HepG2 (cell line): ENCODE measurements at regions not wholly inside any gene's neighbourhood (a gene's known extent, or its start where the extent isn't known, plus 50 kb on each side); places are given as distances from the start of the nearest gene placed in this dataset.

Source experiments
- ATAC-seq: fragments of 200-7000 bp; cut with Tn5 transposase; 3 replicates; pipeline ENCODE4 v1.9.1; 2020; ENCODE audit warnings: mild to moderate bottlenecking, moderate library complexity
- BruUV-seq: library from RNA; stranded (reverse); fragments of 400-500 nt; replicated peaks from 2 replicates; lab custom pipeline; 2021; lab: Mats Ljungman, UMichigan
- CTCF ChIA-PET: fragments of 300-600 bp; formaldehyde crosslinking; extraction: SDS; loops from one replicate; lab custom pipeline; 2021; ENCODE audit warnings: low total read pairs, inconsistent platforms, low intra/inter-chr PET ratio; lab: Yijun Ruan, JAX
- POLR2A ChIA-PET: fragments of 350-600 bp; sonication (Branson Sonifier 250); formaldehyde crosslinking; loops from one replicate; lab custom pipeline; 2020; ENCODE audit warnings: antibody characterized with exemption, inconsistent platforms; lab: Yijun Ruan, JAX
- DNase-seq: peaks from one replicate; pipeline ENCODE4 v3.0.0-alpha.2; 2015; ENCODE audit warnings: low spot score
- FAIRE-seq: peaks from 3 replicates; lab custom pipeline; 2011; peaks lifted over from hg19 to GRCh38; lab: Jason Lieb, UNC
- H2AFZ ChIP-seq: one replicate; pipeline ENCODE4 v1.6.1; 2011; ENCODE audit warnings: low read length, inconsistent platforms
- H3K27ac ChIP-seq: fragments of 300-600 bp; 3 replicates; pipeline ENCODE4 v1.8.0; 2011; ENCODE audit warnings: mixed run types, mild to moderate bottlenecking, mixed read lengths, low read length, inconsistent platforms; ENCODE audit not compliant: insufficient read depth; ENCODE audit errors: extremely low read length
- H3K27me3 ChIP-seq, 2 experiments: fragments of 200-600 bp in 1 of 2; 2 replicates in 1 of 2; 3 replicates in 1 of 2; pipeline versions ENCODE4 v1.6.0 to v1.8.0; 2011; ENCODE audit warnings: low read length in 2 of 2, mild to moderate bottlenecking in 2 of 2, moderate library complexity in 2 of 2, inconsistent platforms in 1 of 2; ENCODE audit not compliant: insufficient read depth in 2 of 2, control insufficient read depth in 1 of 2
- H3K36me3 ChIP-seq, 2 experiments: fragments of 200-600 bp in 1 of 2; replicated peaks in 1 of 2; 2 replicates in 1 of 2; 3 replicates in 1 of 2; pipeline versions ENCODE4 v1.5.1 to v1.8.0; 2011; ENCODE audit warnings: low read length in 2 of 2, inconsistent platforms in 1 of 2; ENCODE audit not compliant: insufficient read depth in 2 of 2, control insufficient read depth in 1 of 2
- H3K4me1 ChIP-seq: 2 replicates; pipeline ENCODE4 v1.5.1; 2012; ENCODE audit warnings: low read length, inconsistent platforms; ENCODE audit not compliant: insufficient read depth
- H3K4me2 ChIP-seq: 2 replicates; pipeline ENCODE4 v1.6.0; 2011; ENCODE audit warnings: low read depth, low read length, inconsistent platforms
- H3K4me3 ChIP-seq, 3 experiments: fragments of 200-600 bp in 1 of 3; sonication (generic), shearing (Covaris generic) in 1 of 3; replicated peaks in 1 of 3; 2 replicates each; pipeline ENCODE4 v1.5.1; 2011 to 2016; ENCODE audit warnings: low read length in 3 of 3, inconsistent platforms in 2 of 3, low read depth in 2 of 3, mild to moderate bottlenecking in 2 of 3, control low read depth in 1 of 3, mixed read lengths in 1 of 3; ENCODE audit not compliant: insufficient read depth in 1 of 3
- H3K79me2 ChIP-seq: one replicate; pipeline ENCODE4 v1.6.1; 2011; ENCODE audit warnings: low read length, inconsistent platforms; ENCODE audit not compliant: insufficient read depth
- H3K9ac ChIP-seq: 2 replicates; pipeline ENCODE4 v1.6.0; 2011; ENCODE audit warnings: mild to moderate bottlenecking, low read depth, low read length, inconsistent platforms; ENCODE audit not compliant: insufficient read depth
- H3K9me3 ChIP-seq: 2 replicates; pipeline ENCODE4 v1.5.1; 2012; ENCODE audit warnings: mild to moderate bottlenecking, low read length
- H4K20me1 ChIP-seq: 2 replicates; pipeline ENCODE4 v1.6.0; 2011; ENCODE audit warnings: inconsistent platforms, mild to moderate bottlenecking, low read length, moderate library complexity; ENCODE audit not compliant: insufficient read depth
- ZNF331 ChIP-seq: sonication (generic); formaldehyde crosslinking; IDR thresholded peaks from 2 replicates; pipeline ENCODE4 v1.4.0; 2020; ENCODE audit warnings: missing genetic modification reagents
- WGBS: methylation state at CpG from one replicate; pipeline ENCODE4 v1.1.6; 2017; ENCODE audit warnings: low lambda C conversion rate; 5-methylcytosine and 5-hydroxymethylcytosine counted together
- in situ Hi-C: cut with HindIII; loops from 2 replicates; pipeline ENCODE4 v1.10.0; 2017; ENCODE audit warnings: low pct_unique_long_range_greater_than_20kb; ENCODE audit not compliant: extremely low pct_ligation_motif_present
- intact Hi-C: fragments of 100-400 bp; cut with micrococcal nuclease; formaldehyde crosslinking; loops from one replicate; pipeline ENCODE4 v1.10.0; 2022; ENCODE audit not compliant: unreplicated experiment
- TF ChIP-seq, protein P1 (sequence below), 2 experiments: IDR thresholded peaks; 2 replicates each; pipeline ENCODE4 v1.6.1; 2011 to 2012; ENCODE audit warnings: low read length in 2 of 2, borderline replicate concordance in 1 of 2, low read depth in 1 of 2, mild to moderate bottlenecking in 1 of 2, moderate library complexity in 1 of 2
- TF ChIP-seq, protein P2 (sequence below): sonication (generic); formaldehyde crosslinking; IDR thresholded peaks from 2 replicates; pipeline ENCODE4 v1.4.0; 2020; ENCODE audit warnings: mild to moderate bottlenecking, missing genetic modification reagents, borderline replicate concordance

DNA sequence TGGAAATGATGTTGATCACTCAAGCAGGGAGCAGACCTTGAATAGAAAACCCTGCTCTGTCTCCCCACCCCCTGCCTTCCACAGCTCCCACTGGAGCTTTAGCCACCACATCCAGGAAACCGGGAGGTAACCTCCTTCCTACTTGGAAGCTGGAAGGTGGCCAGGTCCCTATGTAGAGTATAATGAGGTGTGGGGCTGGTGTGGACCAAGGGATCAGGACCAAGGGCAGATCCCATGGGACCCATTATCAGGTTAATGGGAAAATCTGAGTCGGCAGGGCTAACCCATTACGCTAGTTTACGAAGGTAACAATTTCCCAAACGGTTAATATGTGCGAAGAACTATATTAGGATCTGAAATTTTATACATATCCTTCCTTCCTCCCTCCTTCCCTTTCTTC is 321.9 kb downstream of the MIAT start:
- Histone ChIP-seq H3K79me2 (no peaks in the 10 kb centered on the region), H3K4me3 (no peak overlapping the region), H3K36me3 (no peaks in the 10 kb centered on the region), H3K9me3 (no peaks in the 10 kb centered on the region), H3K4me2 (no peak overlapping the region), H3K27me3 (no peaks in the 10 kb centered on the region), H3K9ac (no peak overlapping the region), H4K20me1 (no peaks in the 10 kb centered on the region), H3K4me1 (no peaks in the 10 kb centered on the region), H2AFZ (no peak overlapping the region), H3K27ac (no peak overlapping the region)
- in situ Hi-C loops (no loop called here), intact Hi-C loops (no loop called here)
- WGBS, result 11% methylated on average over 5 of the region's 6 CpGs
- CTCF ChIA-PET, result no interaction called here
- POLR2A ChIA-PET, result no interaction called here
- no peak for DNase-seq
- no TSS peak for BruUV-seq
- ATAC-seq, result no peak
- no peak for FAIRE-seq
- TF ChIP-seq ZNF331 (CRISPR knock-in tag), result no peak
- TF ChIP-seq, protein P1, sequence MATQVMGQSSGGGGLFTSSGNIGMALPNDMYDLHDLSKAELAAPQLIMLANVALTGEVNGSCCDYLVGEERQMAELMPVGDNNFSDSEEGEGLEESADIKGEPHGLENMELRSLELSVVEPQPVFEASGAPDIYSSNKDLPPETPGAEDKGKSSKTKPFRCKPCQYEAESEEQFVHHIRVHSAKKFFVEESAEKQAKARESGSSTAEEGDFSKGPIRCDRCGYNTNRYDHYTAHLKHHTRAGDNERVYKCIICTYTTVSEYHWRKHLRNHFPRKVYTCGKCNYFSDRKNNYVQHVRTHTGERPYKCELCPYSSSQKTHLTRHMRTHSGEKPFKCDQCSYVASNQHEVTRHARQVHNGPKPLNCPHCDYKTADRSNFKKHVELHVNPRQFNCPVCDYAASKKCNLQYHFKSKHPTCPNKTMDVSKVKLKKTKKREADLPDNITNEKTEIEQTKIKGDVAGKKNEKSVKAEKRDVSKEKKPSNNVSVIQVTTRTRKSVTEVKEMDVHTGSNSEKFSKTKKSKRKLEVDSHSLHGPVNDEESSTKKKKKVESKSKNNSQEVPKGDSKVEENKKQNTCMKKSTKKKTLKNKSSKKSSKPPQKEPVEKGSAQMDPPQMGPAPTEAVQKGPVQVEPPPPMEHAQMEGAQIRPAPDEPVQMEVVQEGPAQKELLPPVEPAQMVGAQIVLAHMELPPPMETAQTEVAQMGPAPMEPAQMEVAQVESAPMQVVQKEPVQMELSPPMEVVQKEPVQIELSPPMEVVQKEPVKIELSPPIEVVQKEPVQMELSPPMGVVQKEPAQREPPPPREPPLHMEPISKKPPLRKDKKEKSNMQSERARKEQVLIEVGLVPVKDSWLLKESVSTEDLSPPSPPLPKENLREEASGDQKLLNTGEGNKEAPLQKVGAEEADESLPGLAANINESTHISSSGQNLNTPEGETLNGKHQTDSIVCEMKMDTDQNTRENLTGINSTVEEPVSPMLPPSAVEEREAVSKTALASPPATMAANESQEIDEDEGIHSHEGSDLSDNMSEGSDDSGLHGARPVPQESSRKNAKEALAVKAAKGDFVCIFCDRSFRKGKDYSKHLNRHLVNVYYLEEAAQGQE (IDR thresholded peaks at IDR 0.05; ENCODE audit: borderline replicate concordance in 1 of 2, low read depth in 1 of 2, low read length in 2 of 2), result peak in 1 of 2 experiments; percentile 63; a peak in 3 of 4 replicates
- TF ChIP-seq, protein P2, sequence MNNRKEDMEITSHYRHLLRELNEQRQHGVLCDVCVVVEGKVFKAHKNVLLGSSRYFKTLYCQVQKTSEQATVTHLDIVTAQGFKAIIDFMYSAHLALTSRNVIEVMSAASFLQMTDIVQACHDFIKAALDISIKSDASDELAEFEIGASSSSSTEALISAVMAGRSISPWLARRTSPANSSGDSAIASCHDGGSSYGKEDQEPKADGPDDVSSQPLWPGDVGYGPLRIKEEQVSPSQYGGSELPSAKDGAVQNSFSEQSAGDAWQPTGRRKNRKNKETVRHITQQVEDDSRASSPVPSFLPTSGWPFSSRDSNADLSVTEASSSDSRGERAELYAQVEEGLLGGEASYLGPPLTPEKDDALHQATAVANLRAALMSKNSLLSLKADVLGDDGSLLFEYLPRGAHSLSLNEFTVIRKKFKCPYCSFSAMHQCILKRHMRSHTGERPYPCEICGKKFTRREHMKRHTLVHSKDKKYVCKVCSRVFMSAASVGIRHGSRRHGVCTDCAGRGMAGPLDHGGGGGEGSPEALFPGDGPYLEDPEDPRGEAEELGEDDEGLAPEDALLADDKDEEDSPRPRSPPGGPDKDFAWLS, result no peak
